ENCODE measurements at regions not wholly inside any gene's neighbourhood (a gene's known extent, or its start where the extent isn't known, plus 50 kb on each side); places are given as distances from the start of the nearest gene placed in this dataset.

- TF ChIP-seq ARNTL (CRISPR knock-in tag; IDR thresholded peaks at IDR 0.05; ENCODE audit: borderline replicate concordance, low read depth) (no peak), ISL1 (CRISPR knock-in tag; IDR thresholded peaks at IDR 0.05) (peak; percentile 54), TCF4 (CRISPR knock-in tag; IDR thresholded peaks at IDR 0.05; ENCODE audit: borderline replicate concordance) (peak; percentile 51; the same call in 1 of the 2 replicates)
- ATAC-seq = no peak
These were observed 138.3 kb downstream of the NOL4 start for GRCh38 chr18:34086370-34086769.

GRCh38 chr18:34085140-34085739 lies 139.5 kb downstream of the NOL4 start:
- no peak for TF ChIP-seq SNAI2 (CRISPR knock-in tag; IDR thresholded peaks at IDR 0.05)
- TF ChIP-seq ARNTL (CRISPR knock-in tag; IDR thresholded peaks at IDR 0.05; ENCODE audit: borderline replicate concordance, low read depth) = no peak
- TF ChIP-seq TCF4 (CRISPR knock-in tag; IDR thresholded peaks at IDR 0.05; ENCODE audit: borderline replicate concordance) = no peak
- no peak for TF ChIP-seq TSHZ2 (CRISPR knock-in tag; IDR thresholded peaks at IDR 0.05)
- no peak for TF ChIP-seq GLIS3 (CRISPR knock-in tag; IDR thresholded peaks at IDR 0.05)
- no peak for TF ChIP-seq ZNF8 (CRISPR knock-in tag; IDR thresholded peaks at IDR 0.05)
- TF ChIP-seq POU6F1 (CRISPR knock-in tag; IDR thresholded peaks at IDR 0.05; ENCODE audit: borderline replicate concordance, low read depth) = no peak
- no peak for TF ChIP-seq PATZ1 (CRISPR knock-in tag; IDR thresholded peaks at IDR 0.05; ENCODE audit: borderline replicate concordance)
- ATAC-seq = no peak

- ATAC-seq = no peak
- TF ChIP-seq TOX (CRISPR knock-in tag; IDR thresholded peaks at IDR 0.05; ENCODE audit: borderline replicate concordance) (no peak), ESRRG (CRISPR knock-in tag; IDR thresholded peaks at IDR 0.05) (no peak), ZNF565 (CRISPR knock-in tag; conservative IDR thresholded peaks at IDR 0.05; ENCODE audit: low read depth) (no peak), BACH2 (CRISPR knock-in tag; IDR thresholded peaks at IDR 0.05; ENCODE audit: borderline replicate concordance) (no peak), OSR1 (CRISPR knock-in tag; IDR thresholded peaks at IDR 0.05) (no peak), TCF4 (CRISPR knock-in tag; IDR thresholded peaks at IDR 0.05; ENCODE audit: borderline replicate concordance) (no peak), ZFP3 (CRISPR knock-in tag; IDR thresholded peaks at IDR 0.05) (no peak), GLIS3 (CRISPR knock-in tag; IDR thresholded peaks at IDR 0.05) (no peak), RARB (CRISPR knock-in tag; IDR thresholded peaks at IDR 0.05) (no peak), POU6F1 (CRISPR knock-in tag; IDR thresholded peaks at IDR 0.05; ENCODE audit: borderline replicate concordance, low read depth) (no peak), PPARA (CRISPR knock-in tag; IDR thresholded peaks at IDR 0.05; ENCODE audit: borderline replicate concordance) (no peak), CSDC2 (CRISPR knock-in tag; IDR thresholded peaks at IDR 0.05) (no peak), ARNTL (CRISPR knock-in tag; IDR thresholded peaks at IDR 0.05; ENCODE audit: borderline replicate concordance, low read depth) (no peak), CSRNP3 (CRISPR knock-in tag; IDR thresholded peaks at IDR 0.05) (no peak)
These were observed 140.1 kb downstream of the NOL4 start for GRCh38 chr18:34084635-34085034.

Data from SK-N-SH treated with all-trans-retinoic acid at 6 μM for 48 hours (cell line).